ENCODE measurements at regions not wholly inside any gene's neighbourhood (a gene's known extent, or its start where the extent isn't known, plus 50 kb on each side); places are given as distances from the start of the nearest gene placed in this dataset.

- Histone ChIP-seq H3K36me3 (ENCODE audit: control insufficient read depth in 2 of 2, insufficient read depth in 2 of 2, low read length in 1 of 2) (no peaks in the 10 kb centered on the region), H3K9me3 (ENCODE audit: control insufficient read depth in 2 of 2, insufficient read depth in 1 of 2, low read length in 1 of 2) (no peaks in the 10 kb centered on the region), H3K27ac (ENCODE audit: low read depth in 1 of 2, low read length in 1 of 2) (no peak overlapping the region), H3K27me3 (ENCODE audit: control insufficient read depth in 2 of 2, insufficient read depth in 1 of 2, low read length in 1 of 2) (no peaks in the 10 kb centered on the region), H3K4me1 (ENCODE audit: control insufficient read depth in 2 of 2, insufficient read depth in 2 of 2, low read length in 2 of 2) (no peaks in the 10 kb centered on the region), H3K4me3 (ENCODE audit: low read length in 2 of 2) (no peak overlapping the region)
- DNase-seq (ENCODE audit: low read depth in 6 of 9, low spot score in 9 of 9) = no peak
- 83% methylated on average over 39 of the region's 39 CpGs for WGBS
Measured at GRCh38 chr16:87140211-87141200, 176.7 kb downstream of the C16orf95 start.

GRCh38 chr16:87141402-87141801 is 175.8 kb downstream of the C16orf95 start:
- H3K4me3 ChIP-seq (ENCODE audit: low read length in 2 of 2) = no peak overlapping the region
- DNase-seq (ENCODE audit: low read depth in 6 of 9, low spot score in 9 of 9) = no peak
- H3K9me3 ChIP-seq (ENCODE audit: control insufficient read depth in 2 of 2, insufficient read depth in 1 of 2, low read length in 1 of 2) = no peaks in the 10 kb centered on the region
- no peaks in the 10 kb centered on the region for H3K4me1 ChIP-seq (ENCODE audit: control insufficient read depth in 2 of 2, insufficient read depth in 2 of 2, low read length in 2 of 2)
- no peaks in the 10 kb centered on the region for H3K27me3 ChIP-seq (ENCODE audit: control insufficient read depth in 2 of 2, insufficient read depth in 1 of 2, low read length in 1 of 2)
- no peak overlapping the region for H3K27ac ChIP-seq (ENCODE audit: low read depth in 1 of 2, low read length in 1 of 2)
- H3K36me3 ChIP-seq (ENCODE audit: control insufficient read depth in 2 of 2, insufficient read depth in 2 of 2, low read length in 1 of 2) = no peaks in the 10 kb centered on the region
- 72% methylated on average over 5 of the region's 5 CpGs for WGBS

GRCh38 chr16:87143661-87144121 is 173.5 kb downstream of the C16orf95 start:
- Histone ChIP-seq H3K27me3 (ENCODE audit: control insufficient read depth in 2 of 2, insufficient read depth in 1 of 2, low read length in 1 of 2) (no peaks in the 10 kb centered on the region), H3K4me3 (ENCODE audit: low read length in 2 of 2) (no peak overlapping the region), H3K4me1 (ENCODE audit: control insufficient read depth in 2 of 2, insufficient read depth in 2 of 2, low read length in 2 of 2) (no peaks in the 10 kb centered on the region), H3K36me3 (ENCODE audit: control insufficient read depth in 2 of 2, insufficient read depth in 2 of 2, low read length in 1 of 2) (no peaks in the 10 kb centered on the region), H3K27ac (ENCODE audit: low read depth in 1 of 2, low read length in 1 of 2) (no peak overlapping the region), H3K9me3 (ENCODE audit: control insufficient read depth in 2 of 2, insufficient read depth in 1 of 2, low read length in 1 of 2) (no peaks in the 10 kb centered on the region)
- no peak for DNase-seq (ENCODE audit: low read depth in 6 of 9, low spot score in 9 of 9)
- WGBS = 95% methylated on average over 15 of the region's 15 CpGs

- Histone ChIP-seq H3K4me3 (ENCODE audit: low read length in 2 of 2) (no peak overlapping the region), H3K36me3 (ENCODE audit: control insufficient read depth in 2 of 2, insufficient read depth in 2 of 2, low read length in 1 of 2) (no peaks in the 10 kb centered on the region), H3K27me3 (ENCODE audit: control insufficient read depth in 2 of 2, insufficient read depth in 1 of 2, low read length in 1 of 2) (no peaks in the 10 kb centered on the region), H3K4me1 (ENCODE audit: control insufficient read depth in 2 of 2, insufficient read depth in 2 of 2, low read length in 2 of 2) (no peaks in the 10 kb centered on the region), H3K9me3 (ENCODE audit: control insufficient read depth in 2 of 2, insufficient read depth in 1 of 2, low read length in 1 of 2) (no peaks in the 10 kb centered on the region), H3K27ac (ENCODE audit: low read depth in 1 of 2, low read length in 1 of 2) (no peak overlapping the region)
- WGBS = 96% methylated on average over 11 of the region's 11 CpGs
- DNase-seq (ENCODE audit: low read depth in 6 of 9, low spot score in 9 of 9) = no peak
Measured at GRCh38 chr16:87144232-87144631, 173.0 kb downstream of the C16orf95 start.

- no peak for DNase-seq (ENCODE audit: low read depth in 6 of 9, low spot score in 9 of 9)
- Histone ChIP-seq H3K4me3 (ENCODE audit: low read length in 2 of 2) (no peak overlapping the region), H3K36me3 (ENCODE audit: control insufficient read depth in 2 of 2, insufficient read depth in 2 of 2, low read length in 1 of 2) (no peaks in the 10 kb centered on the region), H3K27me3 (ENCODE audit: control insufficient read depth in 2 of 2, insufficient read depth in 1 of 2, low read length in 1 of 2) (no peaks in the 10 kb centered on the region), H3K9me3 (ENCODE audit: control insufficient read depth in 2 of 2, insufficient read depth in 1 of 2, low read length in 1 of 2) (peaks cover 0 to 4% of the 10 kb centered on the region in 2 donors), H3K27ac (ENCODE audit: low read depth in 1 of 2, low read length in 1 of 2) (no peak overlapping the region), H3K4me1 (ENCODE audit: control insufficient read depth in 2 of 2, insufficient read depth in 2 of 2, low read length in 2 of 2) (no peaks in the 10 kb centered on the region)
- WGBS = 93% methylated on average over 24 of the region's 24 CpGs
Measured at GRCh38 chr16:87145181-87146176, 171.7 kb downstream of the C16orf95 start.

GRCh38 chr16:87146676-87147075 is 170.5 kb downstream of the C16orf95 start:
- H3K27ac ChIP-seq (ENCODE audit: low read depth in 1 of 2, low read length in 1 of 2) = no peak overlapping the region
- DNase-seq (ENCODE audit: low read depth in 6 of 9, low spot score in 9 of 9) = no peak
- no peaks in the 10 kb centered on the region for H3K4me1 ChIP-seq (ENCODE audit: control insufficient read depth in 2 of 2, insufficient read depth in 2 of 2, low read length in 2 of 2)
- no peaks in the 10 kb centered on the region for H3K36me3 ChIP-seq (ENCODE audit: control insufficient read depth in 2 of 2, insufficient read depth in 2 of 2, low read length in 1 of 2)
- no peak overlapping the region for H3K4me3 ChIP-seq (ENCODE audit: low read length in 2 of 2)
- H3K27me3 ChIP-seq (ENCODE audit: control insufficient read depth in 2 of 2, insufficient read depth in 1 of 2, low read length in 1 of 2) = no peaks in the 10 kb centered on the region
- H3K9me3 ChIP-seq (ENCODE audit: control insufficient read depth in 2 of 2, insufficient read depth in 1 of 2, low read length in 1 of 2) = peaks cover 0 to 4% of the 10 kb centered on the region in 2 donors
- 97% methylated on average over 5 of the region's 5 CpGs for whole genome bisulfite sequencing

GRCh38 chr16:87149051-87149450 is 168.1 kb downstream of the C16orf95 start:
- no peak for DNase-seq (ENCODE audit: low read depth in 6 of 9, low spot score in 9 of 9)
- Histone ChIP-seq H3K4me3 (ENCODE audit: low read length in 2 of 2) (no peak overlapping the region), H3K4me1 (ENCODE audit: control insufficient read depth in 2 of 2, insufficient read depth in 2 of 2, low read length in 2 of 2) (no peaks in the 10 kb centered on the region), H3K27ac (ENCODE audit: low read depth in 1 of 2, low read length in 1 of 2) (no peak overlapping the region), H3K36me3 (ENCODE audit: control insufficient read depth in 2 of 2, insufficient read depth in 2 of 2, low read length in 1 of 2) (no peaks in the 10 kb centered on the region), H3K27me3 (ENCODE audit: control insufficient read depth in 2 of 2, insufficient read depth in 1 of 2, low read length in 1 of 2) (no peaks in the 10 kb centered on the region), H3K9me3 (ENCODE audit: control insufficient read depth in 2 of 2, insufficient read depth in 1 of 2, low read length in 1 of 2) (peaks cover 0 to 8% of the 10 kb centered on the region in 2 donors)
- WGBS = 98% methylated on average over 1 of the region's 1 CpG

GRCh38 chr16:87150262-87150661 is 166.9 kb downstream of the C16orf95 start:
- no peak for DNase-seq (ENCODE audit: low read depth in 6 of 9, low spot score in 9 of 9)
- H3K4me3 ChIP-seq (ENCODE audit: low read length in 2 of 2) = no peak overlapping the region
- H3K27ac ChIP-seq (ENCODE audit: low read depth in 1 of 2, low read length in 1 of 2) = no peak overlapping the region
- 70% methylated on average over 13 of the region's 13 CpGs for WGBS
- H3K9me3 ChIP-seq (ENCODE audit: control insufficient read depth in 2 of 2, insufficient read depth in 1 of 2, low read length in 1 of 2) = peaks cover 0 to 8% of the 10 kb centered on the region in 2 donors
- no peaks in the 10 kb centered on the region for H3K36me3 ChIP-seq (ENCODE audit: control insufficient read depth in 2 of 2, insufficient read depth in 2 of 2, low read length in 1 of 2)
- no peaks in the 10 kb centered on the region for H3K27me3 ChIP-seq (ENCODE audit: control insufficient read depth in 2 of 2, insufficient read depth in 1 of 2, low read length in 1 of 2)
- no peaks in the 10 kb centered on the region for H3K4me1 ChIP-seq (ENCODE audit: control insufficient read depth in 2 of 2, insufficient read depth in 2 of 2, low read length in 2 of 2)

All from thymus (tissue), 11 donors.